GM23338 (cell line): ENCODE measurements at regions not wholly inside any gene's neighbourhood (a gene's known extent, or its start where the extent isn't known, plus 50 kb on each side); places are given as distances from the start of the nearest gene placed in this dataset.

Experiments used
- ATAC-seq: fragments of 200-7000 bp; cut with Tn5 transposase; 3 replicates; pipeline ENCODE4 v1.9.1; 2020
- DNase-seq: peaks from one replicate; pipeline ENCODE4 v3.0.0-alpha.2; 2015; ENCODE audit warnings: low spot score
- H2AFZ ChIP-seq: fragments of 200-600 bp; sonication (generic); 2 replicates; pipeline ENCODE4 v1.8.0; 2016; ENCODE audit warnings: antibody characterized with exemption, mild to moderate bottlenecking, moderate library complexity
- H3F3A ChIP-seq: fragments of 200-600 bp; sonication (generic); replicated peaks from 2 replicates; pipeline ENCODE4 v1.8.0; 2017; ENCODE audit warnings: antibody characterized with exemption, mixed run types, low read depth
- H3K27ac ChIP-seq: fragments of 200-600 bp; sonication (generic); 2 replicates; pipeline ENCODE4 v1.6.1; 2016; ENCODE audit warnings: low read depth
- H3K27me3 ChIP-seq: fragments of 200-600 bp; sonication (generic); 2 replicates; pipeline ENCODE4 v1.8.0; 2016; ENCODE audit warnings: mild to moderate bottlenecking, mixed run types, moderate library complexity; ENCODE audit not compliant: insufficient read depth
- H3K36me3 ChIP-seq: fragments of 200-600 bp; sonication (generic); 2 replicates; pipeline ENCODE4 v1.8.0; 2016; ENCODE audit warnings: mild to moderate bottlenecking; ENCODE audit not compliant: insufficient read depth
- H3K4me1 ChIP-seq: fragments of 200-600 bp; sonication (generic); 2 replicates; pipeline ENCODE4 v1.8.0; 2016; ENCODE audit warnings: mild to moderate bottlenecking, moderate library complexity; ENCODE audit not compliant: insufficient read depth
- H3K4me2 ChIP-seq: fragments of 200-600 bp; sonication (generic); 2 replicates; pipeline ENCODE4 v1.7.1; 2017; ENCODE audit warnings: mixed run types
- H3K4me3 ChIP-seq: fragments of 200-600 bp; sonication (generic); 2 replicates; pipeline ENCODE4 v1.6.1; 2016; ENCODE audit warnings: mixed run types
- H3K79me2 ChIP-seq: fragments of 200-600 bp; sonication (generic); replicated peaks from 2 replicates; pipeline ENCODE4 v1.8.0; 2017; ENCODE audit warnings: mild to moderate bottlenecking; ENCODE audit not compliant: insufficient read depth
- H3K9me2 ChIP-seq: fragments of 200-600 bp; sonication (generic); 2 replicates; pipeline ENCODE4 v1.8.0; 2017; ENCODE audit not compliant: insufficient read depth
- H4K20me1 ChIP-seq: fragments of 200-600 bp; sonication (generic); replicated peaks from 2 replicates; pipeline ENCODE4 v1.8.0; 2017; ENCODE audit warnings: mild to moderate bottlenecking; ENCODE audit not compliant: insufficient read depth
- H3K27ac Mint-ChIP-seq: 2 replicates; pipeline ENCODE4 v1.8.0; 2020; ENCODE audit warnings: inconsistent platforms, mild to moderate bottlenecking, moderate library complexity, mixed read lengths
- H3K27me3 Mint-ChIP-seq: 3 replicates; pipeline ENCODE4 v1.8.0; 2022; ENCODE audit warnings: low read depth, mild to moderate bottlenecking, moderate library complexity, mixed read lengths, inconsistent platforms; ENCODE audit not compliant: insufficient read depth, poor library complexity
- H3K36me3 Mint-ChIP-seq: 3 replicates; pipeline ENCODE4 v1.8.0; 2021; ENCODE audit warnings: low read depth, mild to moderate bottlenecking, inconsistent platforms, moderate library complexity, mixed read lengths
- H3K4me1 Mint-ChIP-seq: 3 replicates; pipeline ENCODE4 v1.8.0; 2020; ENCODE audit warnings: mild to moderate bottlenecking, inconsistent platforms, mixed read lengths
- H3K4me3 Mint-ChIP-seq: 3 replicates; pipeline ENCODE4 v1.8.0; 2021; ENCODE audit warnings: moderate library complexity, mild to moderate bottlenecking, inconsistent platforms, mixed read lengths
- H3K9me3 Mint-ChIP-seq: 3 replicates; pipeline ENCODE4 v1.8.0; 2020; ENCODE audit warnings: moderate library complexity, mild to moderate bottlenecking, inconsistent platforms, mixed read lengths
- CREB1 ChIP-seq: fragments of 250-450 bp; sonication (Bioruptor Pico); IDR thresholded peaks from 2 replicates; pipeline ENCODE4 v1.5.0; 2020; ENCODE audit warnings: low read depth, mild to moderate bottlenecking, moderate library complexity
- EZH2 ChIP-seq: fragments of 200-600 bp; sonication (generic); IDR thresholded peaks from one replicate; pipeline ENCODE4 v1.8.0; 2017; ENCODE audit warnings: antibody characterized with exemption, mild to moderate bottlenecking, low read depth; ENCODE audit not compliant: unreplicated experiment
- EZH2phosphoT487 ChIP-seq: fragments of 200-600 bp; sonication (generic); IDR thresholded peaks from one replicate; pipeline ENCODE4 v1.8.1; 2018; ENCODE audit warnings: antibody characterized with exemption; ENCODE audit not compliant: unreplicated experiment
- JUNB ChIP-seq: IDR thresholded peaks from one replicate; pipeline ENCODE4 v1.6.1; 2016; ENCODE audit warnings: antibody characterized with exemption; ENCODE audit not compliant: unreplicated experiment
- NANOG ChIP-seq: IDR thresholded peaks from 2 replicates; pipeline ENCODE4 v1.6.1; 2016; ENCODE audit warnings: antibody characterized with exemption, borderline replicate concordance
- POLR2AphosphoS5 ChIP-seq: IDR thresholded peaks from 2 replicates; pipeline ENCODE4 v1.6.1; 2016; ENCODE audit warnings: antibody characterized with exemption, low read depth
- STAT1 ChIP-seq: IDR thresholded peaks from one replicate; pipeline ENCODE4 v1.6.1; 2016; ENCODE audit warnings: antibody characterized with exemption; ENCODE audit not compliant: unreplicated experiment
- ZNF114 ChIP-seq: fragments of 250-450 bp; sonication (Bioruptor Pico); IDR thresholded peaks from 2 replicates; pipeline ENCODE4 v1.5.0; 2020; ENCODE audit warnings: mild to moderate bottlenecking, moderate library complexity
- ZNF331 ChIP-seq: fragments of 250-450 bp; sonication (Bioruptor Pico); IDR thresholded peaks from 2 replicates; pipeline ENCODE4 v1.5.0; 2020; ENCODE audit warnings: low read depth, mild to moderate bottlenecking, moderate library complexity
- TF ChIP-seq, protein P1 (sequence below): IDR thresholded peaks from 2 replicates; pipeline ENCODE4 v1.6.1; 2016; ENCODE audit warnings: antibody characterized with exemption
- TF ChIP-seq, protein P2 (sequence below), 2 experiments: fragments of 200-600 bp in 1 of 2; sonication (generic) in 1 of 2; conservative IDR thresholded peaks; 2 replicates each; pipeline versions ENCODE4 v1.5.1 to v1.6.1; 2016 to 2017; ENCODE audit warnings: antibody characterized with exemption in 2 of 2, low read depth in 2 of 2, mild to moderate bottlenecking in 2 of 2, moderate library complexity in 1 of 2
- TF ChIP-seq, protein P3 (sequence below): IDR thresholded peaks from one replicate; pipeline ENCODE4 v1.6.1; 2018; ENCODE audit warnings: antibody characterized with exemption; ENCODE audit not compliant: unreplicated experiment
- TF ChIP-seq, protein P4 (sequence below): fragments of 250-450 bp; sonication (Bioruptor Pico); IDR thresholded peaks from 2 replicates; pipeline ENCODE4 v1.5.0; 2020; ENCODE audit warnings: mild to moderate bottlenecking, moderate library complexity

DNA sequence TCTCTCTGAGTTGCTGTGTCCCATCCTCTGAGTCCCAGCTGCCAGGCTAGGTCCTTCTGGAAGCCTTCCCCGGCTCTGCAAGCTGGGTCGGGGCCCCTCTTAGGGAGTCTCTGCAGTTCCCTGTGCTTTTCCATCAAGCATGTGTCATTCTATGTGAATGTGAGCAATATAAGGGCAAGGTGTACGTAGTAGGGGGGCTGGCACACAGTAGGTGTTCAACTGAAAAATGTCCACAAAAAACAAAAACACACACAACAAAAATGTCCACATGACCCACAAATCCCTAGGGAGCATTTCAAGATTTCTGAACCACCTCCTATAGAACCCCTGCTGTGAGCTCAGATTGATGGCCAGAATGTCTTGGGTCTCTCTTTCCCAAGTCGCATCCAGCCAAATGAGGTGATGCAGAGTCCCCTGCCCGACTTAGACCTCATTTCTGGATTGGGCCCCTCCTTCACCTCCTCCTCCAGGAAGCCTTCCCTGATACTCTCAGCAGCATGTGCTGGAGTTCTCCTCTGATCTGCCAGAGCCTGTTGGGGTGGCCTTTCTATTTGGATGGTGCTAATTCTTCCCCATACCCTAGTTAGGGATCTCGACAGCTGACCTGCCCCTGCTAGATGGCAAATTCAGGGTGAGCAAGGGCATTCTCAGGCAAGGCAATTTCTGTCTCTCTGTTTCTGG lies 196.1 kb upstream of the LHX5 start:
- H3K9me2 ChIP-seq = no peaks in the 10 kb centered on the region
- no peaks in the 10 kb centered on the region; the same call in 1 of the 2 replicates for H3K4me1 ChIP-seq
- Mint-ChIP-seq H3K9me3 (no peaks in the 10 kb centered on the region), H3K27ac (no peak overlapping the region), H3K4me1 (peaks cover 15% of the 10 kb centered on the region; the same call in 2 of the 3 replicates), H3K36me3 (no peaks in the 10 kb centered on the region), H3K27me3 (peaks cover 8% of the 10 kb centered on the region), H3K4me3 (no peak overlapping the region)
- H3K4me2 ChIP-seq = no peak overlapping the region
- no peak overlapping the region for H3K27ac ChIP-seq
- DNase-seq (no peak), ATAC-seq (no peak)
- TF ChIP-seq, protein P1, sequence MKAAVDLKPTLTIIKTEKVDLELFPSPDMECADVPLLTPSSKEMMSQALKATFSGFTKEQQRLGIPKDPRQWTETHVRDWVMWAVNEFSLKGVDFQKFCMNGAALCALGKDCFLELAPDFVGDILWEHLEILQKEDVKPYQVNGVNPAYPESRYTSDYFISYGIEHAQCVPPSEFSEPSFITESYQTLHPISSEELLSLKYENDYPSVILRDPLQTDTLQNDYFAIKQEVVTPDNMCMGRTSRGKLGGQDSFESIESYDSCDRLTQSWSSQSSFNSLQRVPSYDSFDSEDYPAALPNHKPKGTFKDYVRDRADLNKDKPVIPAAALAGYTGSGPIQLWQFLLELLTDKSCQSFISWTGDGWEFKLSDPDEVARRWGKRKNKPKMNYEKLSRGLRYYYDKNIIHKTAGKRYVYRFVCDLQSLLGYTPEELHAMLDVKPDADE = no peak
- TF ChIP-seq STAT1 = no peak
- TF ChIP-seq, protein P2, sequence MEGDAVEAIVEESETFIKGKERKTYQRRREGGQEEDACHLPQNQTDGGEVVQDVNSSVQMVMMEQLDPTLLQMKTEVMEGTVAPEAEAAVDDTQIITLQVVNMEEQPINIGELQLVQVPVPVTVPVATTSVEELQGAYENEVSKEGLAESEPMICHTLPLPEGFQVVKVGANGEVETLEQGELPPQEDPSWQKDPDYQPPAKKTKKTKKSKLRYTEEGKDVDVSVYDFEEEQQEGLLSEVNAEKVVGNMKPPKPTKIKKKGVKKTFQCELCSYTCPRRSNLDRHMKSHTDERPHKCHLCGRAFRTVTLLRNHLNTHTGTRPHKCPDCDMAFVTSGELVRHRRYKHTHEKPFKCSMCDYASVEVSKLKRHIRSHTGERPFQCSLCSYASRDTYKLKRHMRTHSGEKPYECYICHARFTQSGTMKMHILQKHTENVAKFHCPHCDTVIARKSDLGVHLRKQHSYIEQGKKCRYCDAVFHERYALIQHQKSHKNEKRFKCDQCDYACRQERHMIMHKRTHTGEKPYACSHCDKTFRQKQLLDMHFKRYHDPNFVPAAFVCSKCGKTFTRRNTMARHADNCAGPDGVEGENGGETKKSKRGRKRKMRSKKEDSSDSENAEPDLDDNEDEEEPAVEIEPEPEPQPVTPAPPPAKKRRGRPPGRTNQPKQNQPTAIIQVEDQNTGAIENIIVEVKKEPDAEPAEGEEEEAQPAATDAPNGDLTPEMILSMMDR (conservative IDR thresholded peaks at IDR 0.05; ENCODE audit: low read depth in 2 of 2) = no peak
- TF ChIP-seq EZH2 = no peak
- no peak for TF ChIP-seq EZH2phosphoT487
- no peak for TF ChIP-seq CREB1
- no peak for TF ChIP-seq ZNF331
- TF ChIP-seq, protein P3, sequence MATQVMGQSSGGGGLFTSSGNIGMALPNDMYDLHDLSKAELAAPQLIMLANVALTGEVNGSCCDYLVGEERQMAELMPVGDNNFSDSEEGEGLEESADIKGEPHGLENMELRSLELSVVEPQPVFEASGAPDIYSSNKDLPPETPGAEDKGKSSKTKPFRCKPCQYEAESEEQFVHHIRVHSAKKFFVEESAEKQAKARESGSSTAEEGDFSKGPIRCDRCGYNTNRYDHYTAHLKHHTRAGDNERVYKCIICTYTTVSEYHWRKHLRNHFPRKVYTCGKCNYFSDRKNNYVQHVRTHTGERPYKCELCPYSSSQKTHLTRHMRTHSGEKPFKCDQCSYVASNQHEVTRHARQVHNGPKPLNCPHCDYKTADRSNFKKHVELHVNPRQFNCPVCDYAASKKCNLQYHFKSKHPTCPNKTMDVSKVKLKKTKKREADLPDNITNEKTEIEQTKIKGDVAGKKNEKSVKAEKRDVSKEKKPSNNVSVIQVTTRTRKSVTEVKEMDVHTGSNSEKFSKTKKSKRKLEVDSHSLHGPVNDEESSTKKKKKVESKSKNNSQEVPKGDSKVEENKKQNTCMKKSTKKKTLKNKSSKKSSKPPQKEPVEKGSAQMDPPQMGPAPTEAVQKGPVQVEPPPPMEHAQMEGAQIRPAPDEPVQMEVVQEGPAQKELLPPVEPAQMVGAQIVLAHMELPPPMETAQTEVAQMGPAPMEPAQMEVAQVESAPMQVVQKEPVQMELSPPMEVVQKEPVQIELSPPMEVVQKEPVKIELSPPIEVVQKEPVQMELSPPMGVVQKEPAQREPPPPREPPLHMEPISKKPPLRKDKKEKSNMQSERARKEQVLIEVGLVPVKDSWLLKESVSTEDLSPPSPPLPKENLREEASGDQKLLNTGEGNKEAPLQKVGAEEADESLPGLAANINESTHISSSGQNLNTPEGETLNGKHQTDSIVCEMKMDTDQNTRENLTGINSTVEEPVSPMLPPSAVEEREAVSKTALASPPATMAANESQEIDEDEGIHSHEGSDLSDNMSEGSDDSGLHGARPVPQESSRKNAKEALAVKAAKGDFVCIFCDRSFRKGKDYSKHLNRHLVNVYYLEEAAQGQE = no peak
- TF ChIP-seq POLR2AphosphoS5 = no peak
- TF ChIP-seq, protein P4, sequence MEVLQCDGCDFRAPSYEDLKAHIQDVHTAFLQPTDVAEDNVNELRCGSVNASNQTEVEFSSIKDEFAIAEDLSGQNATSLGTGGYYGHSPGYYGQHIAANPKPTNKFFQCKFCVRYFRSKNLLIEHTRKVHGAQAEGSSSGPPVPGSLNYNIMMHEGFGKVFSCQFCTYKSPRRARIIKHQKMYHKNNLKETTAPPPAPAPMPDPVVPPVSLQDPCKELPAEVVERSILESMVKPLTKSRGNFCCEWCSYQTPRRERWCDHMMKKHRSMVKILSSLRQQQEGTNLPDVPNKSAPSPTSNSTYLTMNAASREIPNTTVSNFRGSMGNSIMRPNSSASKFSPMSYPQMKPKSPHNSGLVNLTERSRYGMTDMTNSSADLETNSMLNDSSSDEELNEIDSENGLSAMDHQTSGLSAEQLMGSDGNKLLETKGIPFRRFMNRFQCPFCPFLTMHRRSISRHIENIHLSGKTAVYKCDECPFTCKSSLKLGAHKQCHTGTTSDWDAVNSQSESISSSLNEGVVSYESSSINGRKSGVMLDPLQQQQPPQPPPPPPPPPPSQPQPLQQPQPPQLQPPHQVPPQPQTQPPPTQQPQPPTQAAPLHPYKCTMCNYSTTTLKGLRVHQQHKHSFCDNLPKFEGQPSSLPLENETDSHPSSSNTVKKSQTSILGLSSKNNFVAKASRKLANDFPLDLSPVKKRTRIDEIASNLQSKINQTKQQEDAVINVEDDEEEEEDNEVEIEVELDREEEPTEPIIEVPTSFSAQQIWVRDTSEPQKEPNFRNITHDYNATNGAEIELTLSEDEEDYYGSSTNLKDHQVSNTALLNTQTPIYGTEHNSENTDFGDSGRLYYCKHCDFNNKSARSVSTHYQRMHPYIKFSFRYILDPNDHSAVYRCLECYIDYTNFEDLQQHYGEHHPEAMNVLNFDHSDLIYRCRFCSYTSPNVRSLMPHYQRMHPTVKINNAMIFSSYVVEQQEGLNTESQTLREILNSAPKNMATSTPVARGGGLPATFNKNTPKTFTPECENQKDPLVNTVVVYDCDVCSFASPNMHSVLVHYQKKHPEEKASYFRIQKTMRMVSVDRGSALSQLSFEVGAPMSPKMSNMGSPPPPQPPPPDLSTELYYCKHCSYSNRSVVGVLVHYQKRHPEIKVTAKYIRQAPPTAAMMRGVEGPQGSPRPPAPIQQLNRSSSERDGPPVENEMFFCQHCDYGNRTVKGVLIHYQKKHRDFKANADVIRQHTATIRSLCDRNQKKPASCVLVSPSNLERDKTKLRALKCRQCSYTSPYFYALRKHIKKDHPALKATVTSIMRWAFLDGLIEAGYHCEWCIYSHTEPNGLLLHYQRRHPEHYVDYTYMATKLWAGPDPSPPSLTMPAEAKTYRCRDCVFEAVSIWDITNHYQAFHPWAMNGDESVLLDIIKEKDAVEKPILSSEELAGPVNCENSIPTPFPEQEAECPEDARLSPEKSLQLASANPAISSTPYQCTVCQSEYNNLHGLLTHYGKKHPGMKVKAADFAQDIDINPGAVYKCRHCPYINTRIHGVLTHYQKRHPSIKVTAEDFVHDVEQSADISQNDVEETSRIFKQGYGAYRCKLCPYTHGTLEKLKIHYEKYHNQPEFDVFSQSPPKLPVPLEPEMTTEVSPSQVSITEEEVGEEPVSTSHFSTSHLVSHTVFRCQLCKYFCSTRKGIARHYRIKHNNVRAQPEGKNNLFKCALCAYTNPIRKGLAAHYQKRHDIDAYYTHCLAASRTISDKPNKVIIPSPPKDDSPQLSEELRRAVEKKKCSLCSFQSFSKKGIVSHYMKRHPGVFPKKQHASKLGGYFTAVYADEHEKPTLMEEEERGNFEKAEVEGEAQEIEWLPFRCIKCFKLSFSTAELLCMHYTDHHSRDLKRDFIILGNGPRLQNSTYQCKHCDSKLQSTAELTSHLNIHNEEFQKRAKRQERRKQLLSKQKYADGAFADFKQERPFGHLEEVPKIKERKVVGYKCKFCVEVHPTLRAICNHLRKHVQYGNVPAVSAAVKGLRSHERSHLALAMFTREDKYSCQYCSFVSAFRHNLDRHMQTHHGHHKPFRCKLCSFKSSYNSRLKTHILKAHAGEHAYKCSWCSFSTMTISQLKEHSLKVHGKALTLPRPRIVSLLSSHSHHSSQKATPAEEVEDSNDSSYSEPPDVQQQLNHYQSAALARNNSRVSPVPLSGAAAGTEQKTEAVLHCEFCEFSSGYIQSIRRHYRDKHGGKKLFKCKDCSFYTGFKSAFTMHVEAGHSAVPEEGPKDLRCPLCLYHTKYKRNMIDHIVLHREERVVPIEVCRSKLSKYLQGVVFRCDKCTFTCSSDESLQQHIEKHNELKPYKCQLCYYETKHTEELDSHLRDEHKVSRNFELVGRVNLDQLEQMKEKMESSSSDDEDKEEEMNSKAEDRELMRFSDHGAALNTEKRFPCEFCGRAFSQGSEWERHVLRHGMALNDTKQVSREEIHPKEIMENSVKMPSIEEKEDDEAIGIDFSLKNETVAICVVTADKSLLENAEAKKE (CRISPR knock-in tag) = no peak
- TF ChIP-seq NANOG = no peak
- TF ChIP-seq JUNB = no peak
- no peak for TF ChIP-seq ZNF114 (CRISPR knock-in tag)
- H3F3A ChIP-seq = no peaks in the 10 kb centered on the region
- no peaks in the 10 kb centered on the region for H4K20me1 ChIP-seq
- no peak overlapping the region for H3K4me3 ChIP-seq
- no peaks in the 10 kb centered on the region for H3K27me3 ChIP-seq
- H3K79me2 ChIP-seq = no peaks in the 10 kb centered on the region
- H2AFZ ChIP-seq = no peak overlapping the region
- no peaks in the 10 kb centered on the region for H3K36me3 ChIP-seq
